ENCODE measurements at regions not wholly inside any gene's neighbourhood (a gene's known extent, or its start where the extent isn't known, plus 50 kb on each side); places are given as distances from the start of the nearest gene placed in this dataset.

DNA sequence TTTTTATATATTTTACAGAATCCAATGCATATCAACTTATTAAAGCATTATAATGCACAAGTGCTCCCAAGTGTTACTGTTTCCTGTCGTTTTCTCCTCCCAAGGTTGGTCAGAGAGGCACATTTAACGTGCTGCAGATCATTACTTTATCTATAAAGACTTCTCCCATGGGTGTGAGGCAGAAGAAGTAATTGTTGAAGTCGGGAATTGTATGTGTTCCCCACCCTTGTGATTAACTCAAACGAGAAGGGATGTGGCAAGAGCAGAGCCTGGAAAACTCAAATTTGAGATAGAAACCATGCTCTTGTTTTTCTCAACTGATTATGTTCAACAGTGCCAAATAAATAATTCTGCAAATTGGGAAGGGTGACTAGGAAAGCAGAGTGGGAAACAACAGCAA lies 412.5 kb upstream of the ADAMTS5 start:
- BruUV-seq (replicated peaks) = no TSS peak
- no peak for ATAC-seq
- in situ Hi-C loops (cut with MboI) (no loop called here), intact Hi-C loops (cut with micrococcal nuclease) (no loop called here)
- Histone ChIP-seq H3K4me3 (no peak overlapping the region), H3K9ac (ENCODE audit: insufficient read depth in 1 of 2, low read depth in 2 of 2, low read length in 2 of 2) (no peak overlapping the region), H4K20me1 (replicated peaks; ENCODE audit: control insufficient read depth, insufficient read depth, low read length) (no peaks in the 10 kb centered on the region), H3K79me2 (ENCODE audit: control insufficient read depth, insufficient read depth, low read length) (no peaks in the 10 kb centered on the region), H2AFZ (ENCODE audit: low read depth, low read length) (no peak overlapping the region), H3K4me2 (ENCODE audit: insufficient read depth, low read length) (no peak overlapping the region), H3K27ac (ENCODE audit: extremely low read depth, low read depth, low read length) (no peak overlapping the region), H3K36me3 (ENCODE audit: control insufficient read depth, insufficient read depth, low read length) (no peaks in the 10 kb centered on the region), H3K9me1 (ENCODE audit: control insufficient read depth, insufficient read depth, low read length) (no peaks in the 10 kb centered on the region), H3K4me1 (replicated peaks in 1 of 2; ENCODE audit: control insufficient read depth in 2 of 2, insufficient read depth in 2 of 2, low read length in 2 of 2) (no peaks in the 10 kb centered on the region), H3K27me3 (ENCODE audit: control insufficient read depth in 2 of 2, insufficient read depth in 2 of 2, low read length in 2 of 2) (no peaks in the 10 kb centered on the region), H3K9me3 (replicated peaks; ENCODE audit: control insufficient read depth, insufficient read depth, low read depth, low read length) (no peaks in the 10 kb centered on the region)
- DNase-seq (ENCODE audit: extremely low read depth in 1 of 4, low spot score in 3 of 4) = no peak
- POLR2A ChIA-PET = no interaction called here
- no peak for FAIRE-seq
- 0% methylated on average over 4 of the region's 4 CpGs for WGBS (ENCODE audit: insufficient coverage, low coverage, missing lambda C conversion rate)
- CTCF ChIA-PET (ENCODE audit: low intra/inter-chr PET ratio) = interaction anchor here (0.6 kb wide), 1 partner anchor 38 kb away, joined by 3 read pairs; no protein-coding TSS in a partner anchor
- no peak for TF ChIP-seq CSDE1 (IDR thresholded peaks at IDR 0.05)
- TF ChIP-seq, protein P1, sequence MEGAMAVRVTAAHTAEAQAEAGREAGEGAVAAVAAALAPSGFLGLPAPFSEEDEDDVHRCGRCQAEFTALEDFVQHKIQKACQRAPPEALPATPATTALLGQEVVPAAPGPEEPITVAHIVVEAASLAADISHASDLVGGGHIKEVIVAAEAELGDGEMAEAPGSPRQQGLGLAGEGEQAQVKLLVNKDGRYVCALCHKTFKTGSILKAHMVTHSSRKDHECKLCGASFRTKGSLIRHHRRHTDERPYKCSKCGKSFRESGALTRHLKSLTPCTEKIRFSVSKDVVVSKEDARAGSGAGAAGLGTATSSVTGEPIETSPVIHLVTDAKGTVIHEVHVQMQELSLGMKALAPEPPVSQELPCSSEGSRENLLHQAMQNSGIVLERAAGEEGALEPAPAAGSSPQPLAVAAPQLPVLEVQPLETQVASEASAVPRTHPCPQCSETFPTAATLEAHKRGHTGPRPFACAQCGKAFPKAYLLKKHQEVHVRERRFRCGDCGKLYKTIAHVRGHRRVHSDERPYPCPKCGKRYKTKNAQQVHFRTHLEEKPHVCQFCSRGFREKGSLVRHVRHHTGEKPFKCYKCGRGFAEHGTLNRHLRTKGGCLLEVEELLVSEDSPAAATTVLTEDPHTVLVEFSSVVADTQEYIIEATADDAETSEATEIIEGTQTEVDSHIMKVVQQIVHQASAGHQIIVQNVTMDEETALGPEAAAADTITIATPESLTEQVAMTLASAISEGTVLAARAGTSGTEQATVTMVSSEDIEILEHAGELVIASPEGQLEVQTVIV (CRISPR knock-in tag; IDR thresholded peaks at IDR 0.05; ENCODE audit: borderline replicate concordance) = no peak
- TF ChIP-seq BMI1 (IDR thresholded peaks at IDR 0.05; ENCODE audit: low read length) = no peak
- no peak for TF ChIP-seq NCOR1 (IDR thresholded peaks at IDR 0.05)
- no peak for TF ChIP-seq ZNF717 (CRISPR knock-in tag; IDR thresholded peaks at IDR 0.05)
- no peak for TF ChIP-seq ZNF586 (CRISPR knock-in tag; conservative IDR thresholded peaks at IDR 0.05)
- TF ChIP-seq ESRRA (IDR thresholded peaks at IDR 0.05; ENCODE audit: borderline replicate concordance, low read depth) = no peak
- no peak for TF ChIP-seq NR4A1 (CRISPR knock-in tag; IDR thresholded peaks at IDR 0.05)
- no peak for TF ChIP-seq NR4A1 (tag; IDR thresholded peaks at IDR 0.05)
- TF ChIP-seq CBX5 (IDR thresholded peaks at IDR 0.05; ENCODE audit: borderline replicate concordance, low read depth) = no peak
- TF ChIP-seq, protein P2, sequence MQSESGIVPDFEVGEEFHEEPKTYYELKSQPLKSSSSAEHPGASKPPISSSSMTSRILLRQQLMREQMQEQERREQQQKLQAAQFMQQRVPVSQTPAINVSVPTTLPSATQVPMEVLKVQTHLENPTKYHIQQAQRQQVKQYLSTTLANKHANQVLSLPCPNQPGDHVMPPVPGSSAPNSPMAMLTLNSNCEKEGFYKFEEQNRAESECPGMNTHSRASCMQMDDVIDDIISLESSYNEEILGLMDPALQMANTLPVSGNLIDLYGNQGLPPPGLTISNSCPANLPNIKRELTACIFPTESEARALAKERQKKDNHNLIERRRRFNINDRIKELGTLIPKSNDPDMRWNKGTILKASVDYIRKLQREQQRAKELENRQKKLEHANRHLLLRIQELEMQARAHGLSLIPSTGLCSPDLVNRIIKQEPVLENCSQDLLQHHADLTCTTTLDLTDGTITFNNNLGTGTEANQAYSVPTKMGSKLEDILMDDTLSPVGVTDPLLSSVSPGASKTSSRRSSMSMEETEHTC (IDR thresholded peaks at IDR 0.05) = no peak
- no peak for TF ChIP-seq TEAD4 (IDR thresholded peaks at IDR 0.05; ENCODE audit: low read length)
- no peak for TF ChIP-seq TEAD4 (CRISPR knock-in tag; IDR thresholded peaks at IDR 0.05; ENCODE audit: borderline replicate concordance)
- no peak for TF ChIP-seq JUN (IDR thresholded peaks at IDR 0.05; ENCODE audit: borderline replicate concordance, low read depth, low read length)
- TF ChIP-seq JUN (CRISPR knock-in tag; IDR thresholded peaks at IDR 0.05; ENCODE audit: borderline replicate concordance) = no peak
- TF ChIP-seq, protein P3, sequence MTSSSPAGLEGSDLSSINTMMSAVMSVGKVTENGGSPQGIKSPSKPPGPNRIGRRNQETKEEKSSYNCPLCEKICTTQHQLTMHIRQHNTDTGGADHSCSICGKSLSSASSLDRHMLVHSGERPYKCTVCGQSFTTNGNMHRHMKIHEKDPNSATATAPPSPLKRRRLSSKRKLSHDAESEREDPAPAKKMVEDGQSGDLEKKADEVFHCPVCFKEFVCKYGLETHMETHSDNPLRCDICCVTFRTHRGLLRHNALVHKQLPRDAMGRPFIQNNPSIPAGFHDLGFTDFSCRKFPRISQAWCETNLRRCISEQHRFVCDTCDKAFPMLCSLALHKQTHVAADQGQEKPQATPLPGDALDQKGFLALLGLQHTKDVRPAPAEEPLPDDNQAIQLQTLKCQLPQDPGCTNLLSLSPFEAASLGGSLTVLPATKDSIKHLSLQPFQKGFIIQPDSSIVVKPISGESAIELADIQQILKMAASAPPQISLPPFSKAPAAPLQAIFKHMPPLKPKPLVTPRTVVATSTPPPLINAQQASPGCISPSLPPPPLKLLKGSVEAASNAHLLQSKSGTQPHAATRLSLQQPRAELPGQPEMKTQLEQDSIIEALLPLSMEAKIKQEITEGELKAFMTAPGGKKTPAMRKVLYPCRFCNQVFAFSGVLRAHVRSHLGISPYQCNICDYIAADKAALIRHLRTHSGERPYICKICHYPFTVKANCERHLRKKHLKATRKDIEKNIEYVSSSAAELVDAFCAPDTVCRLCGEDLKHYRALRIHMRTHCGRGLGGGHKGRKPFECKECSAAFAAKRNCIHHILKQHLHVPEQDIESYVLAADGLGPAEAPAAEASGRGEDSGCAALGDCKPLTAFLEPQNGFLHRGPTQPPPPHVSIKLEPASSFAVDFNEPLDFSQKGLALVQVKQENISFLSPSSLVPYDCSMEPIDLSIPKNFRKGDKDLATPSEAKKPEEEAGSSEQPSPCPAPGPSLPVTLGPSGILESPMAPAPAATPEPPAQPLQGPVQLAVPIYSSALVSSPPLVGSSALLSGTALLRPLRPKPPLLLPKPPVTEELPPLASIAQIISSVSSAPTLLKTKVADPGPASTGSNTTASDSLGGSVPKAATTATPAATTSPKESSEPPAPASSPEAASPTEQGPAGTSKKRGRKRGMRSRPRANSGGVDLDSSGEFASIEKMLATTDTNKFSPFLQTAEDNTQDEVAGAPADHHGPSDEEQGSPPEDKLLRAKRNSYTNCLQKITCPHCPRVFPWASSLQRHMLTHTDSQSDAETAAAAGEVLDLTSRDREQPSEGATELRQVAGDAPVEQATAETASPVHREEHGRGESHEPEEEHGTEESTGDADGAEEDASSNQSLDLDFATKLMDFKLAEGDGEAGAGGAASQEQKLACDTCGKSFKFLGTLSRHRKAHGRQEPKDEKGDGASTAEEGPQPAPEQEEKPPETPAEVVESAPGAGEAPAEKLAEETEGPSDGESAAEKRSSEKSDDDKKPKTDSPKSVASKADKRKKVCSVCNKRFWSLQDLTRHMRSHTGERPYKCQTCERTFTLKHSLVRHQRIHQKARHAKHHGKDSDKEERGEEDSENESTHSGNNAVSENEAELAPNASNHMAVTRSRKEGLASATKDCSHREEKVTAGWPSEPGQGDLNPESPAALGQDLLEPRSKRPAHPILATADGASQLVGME (CRISPR knock-in tag; IDR thresholded peaks at IDR 0.05) = no peak
